ENCODE measurements at regions not wholly inside any gene's neighbourhood (a gene's known extent, or its start where the extent isn't known, plus 50 kb on each side); places are given as distances from the start of the nearest gene placed in this dataset.

- TF ChIP-seq, protein P1, sequence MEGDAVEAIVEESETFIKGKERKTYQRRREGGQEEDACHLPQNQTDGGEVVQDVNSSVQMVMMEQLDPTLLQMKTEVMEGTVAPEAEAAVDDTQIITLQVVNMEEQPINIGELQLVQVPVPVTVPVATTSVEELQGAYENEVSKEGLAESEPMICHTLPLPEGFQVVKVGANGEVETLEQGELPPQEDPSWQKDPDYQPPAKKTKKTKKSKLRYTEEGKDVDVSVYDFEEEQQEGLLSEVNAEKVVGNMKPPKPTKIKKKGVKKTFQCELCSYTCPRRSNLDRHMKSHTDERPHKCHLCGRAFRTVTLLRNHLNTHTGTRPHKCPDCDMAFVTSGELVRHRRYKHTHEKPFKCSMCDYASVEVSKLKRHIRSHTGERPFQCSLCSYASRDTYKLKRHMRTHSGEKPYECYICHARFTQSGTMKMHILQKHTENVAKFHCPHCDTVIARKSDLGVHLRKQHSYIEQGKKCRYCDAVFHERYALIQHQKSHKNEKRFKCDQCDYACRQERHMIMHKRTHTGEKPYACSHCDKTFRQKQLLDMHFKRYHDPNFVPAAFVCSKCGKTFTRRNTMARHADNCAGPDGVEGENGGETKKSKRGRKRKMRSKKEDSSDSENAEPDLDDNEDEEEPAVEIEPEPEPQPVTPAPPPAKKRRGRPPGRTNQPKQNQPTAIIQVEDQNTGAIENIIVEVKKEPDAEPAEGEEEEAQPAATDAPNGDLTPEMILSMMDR (conservative IDR thresholded peaks at IDR 0.05; ENCODE audit: low read length) = no peak
- TF ChIP-seq EZH2phosphoT487 (IDR thresholded peaks at IDR 0.05; ENCODE audit: borderline replicate concordance, low read depth, low read length) = no peak
Measured at GRCh38 chr2:176814274-176814673, 398.3 kb upstream of the HNRNPA3 start.
